HG03378 (cell line): ENCODE measurements at regions not wholly inside any gene's neighbourhood (a gene's known extent, or its start where the extent isn't known, plus 50 kb on each side); places are given as distances from the start of the nearest gene placed in this dataset.

Source experiments
- ATAC-seq: cut with Tn5 transposase; IDR thresholded peaks from one replicate; pipeline ENCODE4 v1.9.1; 2021; ENCODE audit warnings: mild to moderate bottlenecking, moderate library complexity; ENCODE audit not compliant: unreplicated experiment

DNA sequence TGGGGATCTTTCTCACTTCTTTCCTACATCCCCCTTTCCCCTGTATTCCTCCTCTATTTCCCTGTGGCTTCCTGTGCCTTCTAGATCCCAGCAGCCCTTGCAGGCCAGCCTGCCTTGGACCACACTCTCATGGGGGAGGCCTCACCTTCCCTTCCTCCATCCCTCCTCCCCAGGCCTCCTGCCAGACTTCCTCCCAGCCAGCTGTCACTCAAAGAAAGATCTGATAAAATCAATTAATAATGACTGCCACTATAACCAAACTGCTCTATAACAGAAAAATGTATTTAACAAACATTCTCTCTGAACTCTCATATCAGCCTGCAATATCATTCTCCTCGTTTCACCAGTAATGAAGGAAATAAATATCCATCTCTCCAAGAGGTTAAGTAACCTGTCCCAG is 144.9 kb upstream of the SIX2 start:
- ATAC-seq, result no peak

DNA sequence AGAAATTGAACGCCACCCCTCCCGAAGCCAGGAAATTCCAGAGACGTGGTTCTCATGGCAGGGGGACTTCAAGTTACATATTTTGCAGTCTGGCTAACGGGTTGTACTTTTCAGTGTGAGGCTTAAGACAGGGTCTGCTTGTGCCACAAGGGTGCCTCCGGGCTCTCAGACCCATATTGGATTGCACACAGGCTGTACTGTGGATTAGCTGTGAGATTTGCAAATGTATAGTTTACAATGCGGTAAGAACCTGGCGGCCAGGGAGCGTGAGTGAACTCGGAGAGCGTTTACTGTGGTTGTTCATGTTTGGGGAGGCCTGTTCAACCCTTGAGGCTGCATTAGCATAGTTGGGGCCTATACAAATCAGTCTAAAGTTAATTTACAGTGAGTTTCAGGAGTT is 143.9 kb upstream of the SIX2 start:
- ATAC-seq, result no peak

- no peak for ATAC-seq
Measured at GRCh38 chr2:45152691-45153090, 143.4 kb upstream of the SIX2 start.

GRCh38 chr2:45145073-45145899 is 136.0 kb upstream of the SIX2 start:
- no peak for ATAC-seq

- peak; percentile 56 for ATAC-seq
Measured at GRCh38 chr2:45141883-45142866, 132.9 kb upstream of the SIX2 start.

- no peak for ATAC-seq
Measured at GRCh38 chr2:45140675-45141074, 131.4 kb upstream of the SIX2 start.

- ATAC-seq, result no peak
Measured at GRCh38 chr2:45138904-45139303, 129.7 kb upstream of the SIX2 start.

- ATAC-seq, result no peak
Measured at GRCh38 chr2:45137966-45138695, 128.9 kb upstream of the SIX2 start.

- no peak for ATAC-seq
Measured at GRCh38 chr2:45134726-45135125, 125.5 kb upstream of the SIX2 start.

GRCh38 chr2:45134014-45134413 is 124.8 kb upstream of the SIX2 start:
- ATAC-seq, result no peak

GRCh38 chr2:45132551-45132950 is 123.3 kb upstream of the SIX2 start:
- no peak for ATAC-seq

- ATAC-seq, result no peak
Measured at GRCh38 chr2:45131587-45131986, 122.3 kb upstream of the SIX2 start.

- ATAC-seq, result no peak
Measured at GRCh38 chr2:45130736-45131135, 121.5 kb upstream of the SIX2 start.

GRCh38 chr2:45128580-45128997 is 119.3 kb upstream of the SIX2 start:
- ATAC-seq, result no peak

GRCh38 chr2:45127891-45128290 is 118.6 kb upstream of the SIX2 start:
- ATAC-seq, result no peak

DNA sequence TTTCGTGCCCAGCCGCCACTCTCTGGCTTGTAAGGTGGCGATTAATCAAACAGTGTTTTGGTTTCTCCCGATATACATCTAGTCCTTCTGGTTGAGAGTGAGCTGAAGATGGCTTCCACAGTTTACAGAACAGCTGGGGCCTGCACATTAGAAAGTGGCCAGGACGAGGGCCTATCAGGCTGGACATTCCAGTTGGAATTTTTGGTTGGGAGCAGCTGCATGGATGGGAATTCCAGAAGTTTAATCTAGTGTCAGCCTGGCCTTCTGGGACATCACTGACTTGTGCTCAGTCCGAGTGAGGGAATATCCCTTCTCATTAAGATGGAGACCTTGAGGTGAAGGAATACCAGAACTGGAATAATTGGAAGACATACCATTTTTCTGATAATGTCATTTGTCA is 118.1 kb upstream of the SIX2 start:
- no peak for ATAC-seq

GRCh38 chr2:45125232-45125631 is 116.0 kb upstream of the SIX2 start:
- no peak for ATAC-seq

- no peak for ATAC-seq
Measured at GRCh38 chr2:45124456-45124855, 115.2 kb upstream of the SIX2 start.

- ATAC-seq, result no peak
Measured at GRCh38 chr2:45123521-45124191, 114.4 kb upstream of the SIX2 start.

GRCh38 chr2:45123065-45123464 is 113.8 kb upstream of the SIX2 start:
- ATAC-seq, result no peak
